ENCODE measurements at regions not wholly inside any gene's neighbourhood (a gene's known extent, or its start where the extent isn't known, plus 50 kb on each side); places are given as distances from the start of the nearest gene placed in this dataset.
"Not testable (repeated sequence)": the region's sequence is repeated elsewhere in the genome, so short reads cannot be mapped to it uniquely, and the experiment has no call there.

DNA sequence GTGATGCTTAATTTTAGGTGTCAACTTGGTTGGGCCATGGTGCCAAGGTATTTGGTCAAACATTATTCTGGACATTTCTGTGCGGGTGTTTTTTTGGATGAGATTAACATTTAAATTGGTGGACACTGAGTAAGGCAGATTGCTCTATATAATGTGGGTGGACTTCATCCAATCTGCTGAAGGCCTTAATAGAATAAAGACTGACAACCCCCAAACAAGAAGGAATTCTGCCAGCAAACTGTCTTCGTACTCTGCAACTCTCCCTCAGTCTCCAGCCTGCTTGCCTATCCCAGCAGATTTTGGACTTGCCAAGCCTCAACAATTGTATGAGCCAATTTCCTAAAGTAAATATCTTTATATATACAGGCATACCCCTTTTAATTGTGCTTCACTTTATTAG is 850.1 kb downstream of the TBC1D32 start:
- DNase-seq, result no peak

DNA sequence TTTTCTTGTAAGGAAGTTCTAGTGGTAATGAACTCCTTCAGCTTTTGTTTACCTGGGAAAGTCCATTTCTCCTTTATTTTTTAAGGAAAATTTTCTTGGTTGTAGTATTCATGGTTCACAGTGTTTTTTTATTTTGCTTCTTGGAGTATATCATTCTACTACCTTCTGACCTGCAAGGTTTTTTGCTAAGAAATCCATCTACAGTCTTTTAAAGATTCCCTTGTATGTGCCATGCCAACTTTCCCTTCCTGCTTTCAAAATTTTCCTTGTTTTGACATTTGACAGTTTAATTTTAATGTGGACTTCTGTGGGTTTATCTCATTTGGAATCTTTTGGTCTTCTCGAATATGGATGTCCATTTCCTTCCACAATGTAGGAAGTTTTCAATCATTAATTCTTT is 855.6 kb downstream of the TBC1D32 start:
- no peak for DNase-seq

DNA sequence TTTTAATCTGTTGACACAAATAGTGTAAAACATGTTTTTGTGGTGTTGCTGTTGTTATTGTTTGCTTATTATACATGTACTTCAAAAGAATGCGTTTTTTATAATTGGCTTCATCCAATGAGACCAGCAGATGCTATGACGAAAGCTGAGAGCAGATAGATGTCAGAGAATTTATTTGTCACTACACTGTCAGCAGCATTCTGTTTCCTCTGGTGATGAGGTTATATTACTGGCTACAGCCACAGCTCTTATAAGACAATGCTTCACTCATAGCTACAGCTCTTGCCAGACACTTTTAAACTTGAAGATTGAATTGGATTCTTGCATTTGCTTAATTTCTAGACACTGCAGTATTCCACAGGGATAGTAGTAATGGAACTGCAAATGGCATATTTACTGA is 860.5 kb downstream of the TBC1D32 start:
- DNase-seq, result no peak

DNA sequence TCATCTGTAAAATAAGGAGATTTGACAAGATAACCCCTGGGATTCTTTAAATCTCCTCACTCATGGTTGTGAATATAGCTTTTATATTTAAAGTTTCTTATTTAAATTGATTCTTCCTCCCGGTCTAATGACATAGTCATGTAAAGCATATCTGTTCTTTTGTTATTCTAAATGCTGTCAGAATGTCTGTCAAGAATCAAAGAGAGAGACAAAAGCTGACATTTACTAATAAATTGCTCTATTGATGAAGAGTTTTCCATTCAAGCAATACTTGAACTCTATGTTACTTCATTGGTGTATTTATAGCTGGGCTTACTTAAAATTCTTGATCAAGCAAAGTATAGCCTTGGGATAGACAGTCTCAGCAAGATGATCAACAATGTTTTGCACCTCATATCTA is 865.8 kb downstream of the TBC1D32 start:
- no peak for DNase-seq

DNA sequence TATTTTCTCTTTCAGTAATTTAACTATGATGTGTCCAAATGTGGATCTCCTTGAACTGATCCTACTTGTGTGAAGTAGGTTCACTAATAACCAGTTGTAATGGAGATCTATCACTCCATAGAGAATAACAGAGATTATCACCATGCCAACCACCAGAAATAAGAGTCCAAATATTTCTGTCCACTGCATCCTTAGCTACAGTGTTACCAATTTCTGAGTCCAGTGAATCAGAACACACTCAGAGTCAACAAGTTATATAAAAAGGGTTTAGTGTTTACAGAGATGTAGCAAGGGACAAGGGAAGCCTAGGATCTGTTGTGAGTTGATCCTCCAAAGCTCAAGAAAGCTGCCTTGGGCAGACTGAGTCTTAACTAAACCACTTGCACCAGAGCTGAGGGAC is 882.8 kb downstream of the TBC1D32 start:
- no peak for DNase-seq

DNA sequence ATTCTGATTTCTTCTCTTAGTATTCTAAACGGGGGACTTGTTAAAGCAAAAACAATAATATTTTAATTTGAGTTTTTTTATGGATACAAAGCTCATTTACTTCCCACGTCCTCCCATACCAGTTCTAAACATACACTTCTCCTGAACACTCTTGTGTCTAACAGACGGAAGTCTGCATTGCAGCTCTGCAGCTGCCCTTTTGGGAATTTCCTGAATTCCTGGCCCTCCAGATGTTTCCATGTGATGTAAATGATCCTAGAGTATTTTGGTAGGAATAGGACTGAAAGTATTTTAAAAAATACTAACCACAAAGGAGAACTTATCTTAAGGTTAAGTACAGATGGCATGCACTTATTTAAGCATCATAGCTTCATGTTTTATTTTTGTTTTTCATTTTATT is 886.7 kb downstream of the TBC1D32 start:
- DNase-seq, result no peak

DNA sequence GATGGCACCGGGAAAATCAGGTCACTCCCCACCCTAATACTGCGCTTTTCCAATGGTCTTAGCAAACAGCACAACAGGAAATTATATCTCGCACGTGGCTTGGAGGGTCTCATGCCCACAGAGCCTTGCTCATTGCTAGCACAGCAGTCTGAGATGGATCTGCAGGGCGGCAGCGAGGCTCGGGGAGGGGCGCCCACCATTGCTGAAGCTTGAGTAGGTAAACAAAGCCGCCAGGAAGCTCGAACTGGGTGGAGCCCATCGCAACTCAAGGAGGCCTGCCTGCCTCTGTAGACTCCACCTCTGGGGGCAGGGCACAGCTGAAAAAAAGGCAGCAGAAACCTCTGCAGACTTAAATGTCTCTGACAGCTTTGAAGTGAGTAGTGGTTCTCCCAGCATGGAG is 901.4 kb downstream of the TBC1D32 start:
- not testable (repeated sequence) for DNase-seq

DNA sequence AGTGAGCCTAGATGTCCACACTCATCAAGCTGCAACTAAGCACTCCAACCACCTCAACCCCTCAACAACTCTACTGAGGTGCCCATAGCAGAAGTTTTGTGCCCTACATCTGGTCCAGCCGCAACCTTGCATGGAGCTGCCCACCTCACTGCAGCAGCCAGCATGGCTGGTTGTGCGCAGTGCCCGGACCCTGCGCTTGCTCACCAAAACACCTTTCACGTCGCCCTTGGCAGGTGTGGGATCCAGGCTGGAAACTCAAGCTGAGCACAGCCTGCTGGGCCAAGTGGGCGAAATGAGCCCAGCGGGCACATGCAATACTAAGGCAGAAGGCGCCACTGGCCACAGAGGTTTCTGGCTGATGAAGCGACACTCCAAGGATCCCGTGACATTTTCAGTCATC is 902.4 kb downstream of the TBC1D32 start:
- no peak for DNase-seq

DNA sequence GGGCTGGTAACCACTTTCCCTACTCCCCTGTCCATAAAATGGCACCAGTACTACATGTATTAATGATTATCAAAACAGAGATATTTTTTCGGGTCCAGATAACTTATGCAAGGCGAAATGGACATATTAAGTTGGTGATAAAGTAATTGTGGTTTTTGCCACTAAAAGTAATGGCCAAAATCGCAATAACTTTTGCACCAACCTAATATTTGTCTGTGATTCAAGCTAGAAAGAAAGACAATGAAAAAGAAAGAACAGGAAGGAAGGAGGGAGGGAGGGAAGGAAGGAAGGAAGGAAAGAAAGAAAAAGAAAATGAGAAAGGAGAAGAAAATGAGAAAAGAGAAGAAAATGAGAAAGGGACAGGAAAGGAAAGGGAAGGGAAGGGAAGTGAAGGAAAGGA is 922.9 kb downstream of the TBC1D32 start:
- no peak for DNase-seq

DNA sequence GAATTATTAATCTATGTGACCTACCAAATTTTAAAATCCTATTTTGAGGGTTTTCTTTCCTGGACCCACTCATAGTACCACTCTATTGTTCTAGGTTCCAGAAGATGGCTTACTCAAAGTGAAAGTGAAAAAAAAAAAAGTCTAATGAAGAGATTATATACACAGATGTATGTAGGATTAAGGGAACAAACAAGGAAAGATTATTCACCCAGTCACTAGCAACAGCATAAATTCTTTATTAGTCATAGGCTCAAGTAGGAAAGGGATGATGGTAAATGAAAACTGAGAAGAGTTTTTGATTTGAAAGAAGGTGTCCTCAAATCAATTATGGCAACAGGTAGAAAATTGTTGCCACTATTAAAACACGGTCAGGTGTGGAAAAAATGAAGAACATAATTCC is 923.7 kb downstream of the TBC1D32 start:
- no peak for DNase-seq

DNA sequence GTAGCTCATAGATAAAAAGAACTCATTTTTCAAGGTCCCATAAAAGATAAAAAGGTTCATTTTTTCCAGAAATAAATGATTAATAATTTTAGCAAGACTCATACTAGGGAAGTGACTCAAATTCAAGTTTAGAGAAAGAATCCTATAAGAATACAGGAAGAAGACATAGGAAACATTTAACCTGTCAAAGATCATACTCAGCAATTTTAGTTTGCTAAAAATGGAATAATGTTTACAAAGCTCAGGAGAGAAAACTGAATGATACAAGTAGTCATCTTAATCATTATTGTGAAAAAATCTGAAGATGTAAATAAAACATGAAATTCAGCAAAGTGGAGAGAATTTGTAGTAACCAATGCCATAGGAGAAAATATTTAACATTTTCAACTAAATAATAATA is 926.6 kb downstream of the TBC1D32 start:
- no peak for DNase-seq

DNA sequence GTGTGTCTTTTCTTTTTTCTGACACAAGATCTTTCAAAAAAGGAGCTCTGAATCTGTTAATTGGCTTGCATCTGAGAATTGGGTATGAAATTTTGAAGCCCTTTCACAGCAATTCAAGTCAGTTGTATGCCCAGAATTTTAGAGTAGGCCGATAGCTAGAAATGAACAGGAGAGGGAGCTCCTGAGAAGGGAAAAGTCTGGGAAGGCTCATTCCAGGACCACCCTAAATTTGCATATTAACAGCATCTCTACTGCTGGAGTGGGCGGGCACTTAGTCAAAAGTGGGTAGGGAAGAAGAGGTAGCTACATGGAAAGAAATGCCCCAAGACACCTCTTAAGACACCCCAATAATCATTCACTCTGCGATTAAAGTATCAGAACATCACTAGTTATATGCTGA is 928.3 kb downstream of the TBC1D32 start:
- no peak for DNase-seq

DNA sequence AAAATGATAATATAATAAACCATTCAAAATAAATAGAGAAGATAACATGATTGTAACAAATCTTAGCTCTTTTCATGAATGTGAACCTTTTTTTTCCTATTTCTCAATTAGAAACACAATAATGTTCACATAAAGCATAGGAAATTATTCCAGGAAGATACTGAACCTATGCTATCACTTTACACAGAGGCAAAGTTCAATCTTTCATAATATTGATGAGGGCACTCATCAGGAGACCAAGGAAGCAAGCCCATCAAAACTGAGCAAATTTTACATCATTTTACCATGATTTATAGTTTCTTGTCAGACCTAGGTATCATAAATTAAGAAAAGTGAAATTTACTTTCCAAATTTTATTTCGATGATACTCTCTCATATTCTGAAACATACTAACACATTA is 938.5 kb downstream of the TBC1D32 start:
- DNase-seq, result no peak

DNA sequence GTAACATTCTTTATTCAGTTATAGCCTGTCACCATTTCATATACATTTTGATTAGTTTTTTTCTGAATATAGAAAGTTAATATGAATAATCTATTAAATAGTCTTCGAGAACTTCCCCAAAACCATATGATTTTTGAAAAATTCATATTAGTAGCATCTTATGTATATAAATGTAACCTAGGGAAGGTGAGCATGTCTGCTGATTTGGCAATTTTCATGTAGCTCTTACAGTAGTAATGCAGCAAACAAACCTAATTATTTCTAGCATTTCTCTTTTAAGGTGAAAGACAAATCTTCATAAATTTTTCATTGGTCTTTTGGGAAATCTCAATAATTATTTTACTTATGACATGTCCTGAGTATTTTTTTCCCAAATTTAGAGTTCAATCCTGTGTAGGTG is 939.0 kb downstream of the TBC1D32 start:
- DNase-seq, result no peak

DNA sequence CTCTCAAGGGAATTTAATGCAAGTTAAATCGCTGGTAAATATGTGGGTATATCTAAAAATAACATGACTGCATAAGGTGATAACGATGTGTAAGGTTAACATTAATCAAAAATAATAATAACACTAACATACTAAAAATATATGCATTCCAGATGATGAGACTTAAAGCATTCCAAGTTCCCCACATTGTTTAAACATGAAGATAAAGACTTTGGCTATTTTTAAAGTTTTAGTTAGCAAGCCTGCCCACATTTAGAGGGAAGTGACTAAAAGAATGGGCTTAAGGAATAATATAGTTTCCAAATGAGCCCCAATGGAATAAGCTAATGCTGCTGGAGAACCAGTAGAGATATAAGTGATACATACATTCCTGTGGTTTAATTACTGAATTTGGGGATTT is 941.3 kb downstream of the TBC1D32 start:
- no peak for DNase-seq

DNA sequence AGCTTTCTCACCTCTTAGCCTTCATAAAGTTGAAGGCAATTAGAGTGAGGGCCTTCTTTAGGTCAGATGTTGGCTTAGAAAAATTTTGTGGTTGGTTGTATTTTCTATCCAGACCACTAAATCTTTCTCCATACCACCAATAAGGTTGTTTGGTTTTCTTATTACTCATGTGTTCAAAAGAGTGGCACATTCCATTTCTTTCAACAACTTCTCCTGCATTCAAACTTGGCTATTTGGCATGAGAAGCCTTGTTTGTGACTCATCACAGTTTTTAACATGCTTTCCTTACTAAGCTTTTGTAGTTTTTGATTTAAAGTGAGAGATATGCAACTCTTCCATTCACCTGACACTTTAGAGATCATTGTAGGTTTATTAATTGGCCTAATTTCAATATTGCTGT is 949.6 kb downstream of the TBC1D32 start:
- no peak for DNase-seq

DNA sequence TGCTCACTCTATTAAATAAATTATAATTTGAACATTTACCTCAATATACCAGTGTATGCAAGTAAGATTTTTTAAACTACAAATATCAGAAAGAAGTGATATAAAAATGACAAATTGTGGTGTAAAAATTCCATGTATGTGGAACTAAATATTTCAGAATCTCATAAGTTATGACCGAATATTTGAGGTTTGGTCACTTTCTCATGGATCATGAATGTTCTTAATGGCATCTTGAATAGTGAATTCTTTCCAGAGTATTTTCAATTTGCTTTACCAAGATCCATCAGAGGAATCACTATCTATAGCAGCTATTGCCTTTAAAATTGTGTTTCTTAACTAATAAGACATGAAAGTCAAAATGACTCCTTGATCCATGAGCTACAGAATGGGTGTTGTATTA is 950.6 kb downstream of the TBC1D32 start:
- no peak for DNase-seq

DNA sequence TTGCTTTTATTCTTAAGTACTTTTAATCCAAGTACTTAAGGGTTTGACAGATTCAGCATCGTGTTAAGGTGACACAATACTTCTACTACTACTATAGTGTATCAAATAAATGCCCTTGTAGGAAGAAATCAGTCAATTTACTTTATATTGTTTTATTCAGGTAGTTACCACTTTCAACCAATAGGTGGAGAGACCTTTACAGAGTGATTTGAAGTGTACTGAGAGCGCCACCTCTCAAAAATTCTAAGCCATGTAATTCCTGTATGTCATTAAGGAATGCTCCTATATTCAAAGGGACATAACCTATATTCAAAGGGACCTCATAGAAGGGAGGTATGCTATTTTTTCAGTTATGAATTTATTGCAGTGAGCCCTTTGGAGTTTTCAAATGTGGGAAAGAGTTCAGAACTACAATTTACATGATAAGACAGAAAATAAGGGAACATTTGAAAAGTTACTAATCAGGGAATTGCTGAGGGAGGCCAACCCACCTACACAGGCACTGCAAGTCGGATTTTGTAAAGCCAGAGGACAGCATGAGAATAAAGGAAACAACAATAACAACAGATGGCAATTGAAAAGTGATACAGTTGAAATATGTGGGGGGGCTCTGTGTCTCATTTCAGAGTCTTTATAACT is 955.6 kb downstream of the TBC1D32 start:
- no peak for DNase-seq

DNA sequence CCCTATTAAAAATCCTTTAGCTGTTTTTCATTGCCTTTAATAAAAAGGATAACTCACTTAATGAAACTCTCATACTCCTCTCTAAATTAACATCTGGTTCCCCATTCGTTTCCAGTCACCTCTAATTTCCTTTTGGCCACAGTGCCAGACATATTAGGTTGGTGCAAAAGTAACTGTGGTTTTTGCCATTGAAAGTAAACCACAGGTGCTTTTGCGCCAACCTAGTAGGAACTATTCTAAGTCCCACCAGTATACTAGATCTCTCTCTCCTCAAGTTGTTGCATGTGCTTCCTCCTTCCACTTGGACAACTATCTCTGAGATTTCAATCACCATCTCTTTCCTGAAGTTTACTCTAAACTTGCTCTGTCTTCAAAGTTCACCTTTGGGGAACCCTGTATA is 961.1 kb downstream of the TBC1D32 start:
- no peak for DNase-seq

DNA sequence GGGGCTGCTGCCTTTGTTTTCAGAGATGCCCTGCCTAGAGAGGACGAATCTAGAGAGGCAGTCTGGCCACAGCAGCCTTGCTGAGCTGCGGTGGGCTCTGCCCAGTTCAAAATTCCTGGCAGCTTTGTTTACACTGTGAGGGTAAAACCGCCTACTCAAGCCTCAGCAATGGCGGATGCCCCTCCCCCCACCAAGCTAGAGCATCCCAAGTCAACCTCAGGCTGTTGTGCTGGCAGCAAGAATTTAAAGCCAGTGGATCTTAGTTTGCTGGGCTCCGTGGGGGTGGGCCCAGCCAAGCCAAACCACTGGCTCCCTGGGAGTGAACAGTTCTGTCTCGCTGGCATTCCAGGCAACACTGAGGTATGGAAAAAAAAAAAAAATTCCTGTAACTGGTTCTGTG is 970.9 kb downstream of the TBC1D32 start:
- DNase-seq, result no peak

DNA sequence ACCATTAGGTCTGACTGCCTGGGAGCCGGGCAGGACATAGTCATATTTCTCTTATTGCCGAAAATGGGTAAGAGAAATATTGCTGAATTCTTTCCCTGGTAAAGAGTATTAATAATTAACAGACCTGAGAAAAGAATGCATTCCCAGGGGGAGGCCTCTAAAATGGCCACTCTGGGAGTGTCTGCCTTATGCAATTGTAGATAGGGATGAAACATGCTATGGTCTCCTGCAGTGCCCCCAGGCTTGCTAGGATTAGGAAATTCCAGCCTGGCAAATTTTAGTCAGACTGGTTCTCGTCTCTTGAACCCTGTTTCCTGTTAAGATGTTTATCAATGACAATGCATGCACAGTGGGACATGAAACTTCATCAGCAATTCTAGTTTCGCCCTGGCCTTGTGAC is 975.7 kb downstream of the TBC1D32 start:
- not testable (repeated sequence) for DNase-seq

DNA sequence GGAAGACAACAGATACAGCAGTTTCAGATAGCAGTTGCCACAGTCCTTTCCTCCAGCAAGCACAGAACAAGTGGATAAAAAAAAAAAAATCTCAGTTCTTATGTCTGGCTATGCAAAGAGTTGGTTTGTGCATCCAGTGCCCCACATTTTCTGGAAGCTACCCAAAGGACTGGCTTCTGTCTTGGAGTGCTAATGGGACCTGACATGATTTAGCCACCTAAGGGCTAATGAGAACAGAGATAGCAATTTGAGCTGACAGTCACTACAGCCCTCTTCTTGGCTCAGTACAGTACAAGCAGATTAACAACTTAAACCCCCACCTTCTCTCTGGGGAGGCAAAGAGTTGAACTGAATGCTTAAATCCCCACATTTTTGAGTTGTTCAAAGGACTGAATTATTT is 976.8 kb downstream of the TBC1D32 start:
- DNase-seq, result no peak

DNA sequence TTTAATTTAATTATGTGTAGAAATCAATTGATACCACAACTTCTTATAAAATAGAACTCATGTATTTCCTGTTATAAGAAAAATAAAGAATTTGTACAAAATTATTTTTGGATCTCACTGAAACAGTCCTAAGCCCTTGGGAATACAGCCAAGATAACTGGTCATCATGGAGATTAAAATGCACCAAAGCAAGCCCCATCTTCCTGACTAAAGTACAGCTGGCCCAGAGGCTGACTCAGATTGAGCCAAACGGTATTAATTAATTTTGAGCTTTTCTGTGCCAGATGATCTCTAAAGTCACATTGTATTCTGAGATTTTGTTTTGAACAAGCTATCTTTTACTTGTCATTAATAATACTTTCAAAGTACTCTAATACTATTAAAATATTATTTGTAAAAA is 978.5 kb downstream of the TBC1D32 start:
- DNase-seq, result no peak

DNA sequence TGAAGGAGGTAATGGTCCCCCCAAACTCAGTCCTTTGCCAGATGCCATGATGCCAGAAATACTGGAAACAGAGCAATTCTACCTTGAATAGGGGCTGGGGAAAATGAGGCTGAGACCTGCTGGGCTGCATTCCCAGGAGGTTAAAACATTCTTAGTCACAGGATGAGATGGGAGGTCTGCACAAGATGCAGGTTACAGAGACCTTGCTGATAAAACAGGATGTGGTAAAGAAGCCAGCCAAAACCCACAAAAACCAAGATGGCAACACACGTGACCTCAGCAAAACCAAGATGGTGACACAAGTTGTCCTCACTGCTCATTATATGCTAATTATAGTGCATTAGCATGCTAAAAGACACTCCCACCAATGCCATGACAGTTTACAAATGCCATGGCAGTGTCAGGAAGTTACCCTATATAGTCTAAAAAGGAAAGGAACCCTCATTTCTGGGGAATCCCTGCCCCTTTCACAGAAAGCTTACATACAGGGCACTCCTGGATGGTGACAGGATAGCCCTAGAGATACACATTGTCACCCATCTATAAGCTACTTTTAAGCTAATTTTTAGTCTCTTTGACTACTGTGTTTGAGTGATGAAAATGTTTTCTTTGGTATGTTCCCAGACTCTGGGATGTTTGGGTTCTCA is 979.7 kb downstream of the TBC1D32 start:
- DNase-seq, result no peak

DNA sequence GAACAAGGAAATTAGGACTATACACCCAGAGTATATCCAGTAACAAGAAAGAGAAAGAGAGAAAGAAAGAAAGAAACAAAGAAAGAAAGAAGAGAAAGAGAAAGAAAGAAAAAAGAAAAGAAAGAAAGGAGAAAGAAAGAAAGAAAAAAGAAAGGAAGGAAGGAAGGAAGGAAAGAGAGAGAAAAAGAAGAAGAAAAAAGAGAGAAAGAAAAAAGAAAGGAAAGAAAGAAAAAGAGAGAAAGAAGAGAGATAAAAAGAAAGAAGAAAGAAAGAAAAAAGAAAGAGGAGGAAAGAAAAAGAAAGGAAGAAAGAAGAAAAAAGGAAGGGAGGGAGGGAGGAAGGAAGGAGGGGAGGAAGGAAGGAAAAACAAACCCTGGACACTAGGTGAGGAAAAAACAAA is 981.8 kb downstream of the TBC1D32 start:
- no peak for DNase-seq

All from CD4-positive, alpha-beta T cell treated with Interleukin-6 for 4 hours (primary cell).